ENCODE measurements at regions not wholly inside any gene's neighbourhood (a gene's known extent, or its start where the extent isn't known, plus 50 kb on each side); places are given as distances from the start of the nearest gene placed in this dataset.
"Not testable (repeated sequence)": the region's sequence is repeated elsewhere in the genome, so short reads cannot be mapped to it uniquely, and the experiment has no call there.

DNA sequence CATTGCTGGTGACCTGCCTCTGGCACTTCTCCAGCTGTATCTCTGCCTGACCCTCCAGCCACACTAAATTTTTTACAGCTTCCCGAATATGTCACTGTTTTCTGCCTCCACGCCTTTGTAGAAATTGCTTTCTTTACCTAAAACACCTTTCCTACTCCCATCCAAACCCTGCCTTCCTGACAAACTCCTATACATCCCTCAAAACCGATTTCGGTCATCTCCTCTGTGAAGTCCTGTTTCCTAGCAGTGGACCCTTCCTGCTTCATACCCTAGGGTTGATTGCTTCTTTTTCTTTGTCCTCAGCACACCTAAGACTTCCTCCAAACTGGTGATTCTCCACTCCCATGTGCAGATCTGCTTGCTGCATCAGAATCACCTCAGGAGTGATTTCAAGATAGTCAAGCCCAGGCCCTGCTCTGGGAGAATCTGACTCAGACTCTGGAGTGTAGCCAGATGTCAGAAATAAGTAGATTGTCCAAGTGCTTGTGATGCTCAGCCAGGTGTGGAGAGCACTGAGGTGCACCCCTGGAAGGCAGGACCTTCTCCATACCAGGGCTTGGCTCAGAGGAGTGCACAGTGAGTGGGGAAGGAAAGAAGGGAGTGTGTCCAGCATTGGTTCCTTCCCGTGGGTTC, 184.2 kb downstream of the COPRS start:
- no peak for DNase-seq

GRCh38 chr17:31674305-31674704, 184.7 kb downstream of the COPRS start:
- DNase-seq = no peak

- DNase-seq = no peak
Observed at GRCh38 chr17:31673076-31673475, 186.0 kb downstream of the COPRS start.

GRCh38 chr17:31672161-31672819, 186.8 kb downstream of the COPRS start:
- no peak for DNase-seq

- DNase-seq = no peak
Observed at GRCh38 chr17:31663576-31663975, 195.5 kb downstream of the COPRS start.

GRCh38 chr17:31660684-31661083, 198.4 kb downstream of the COPRS start:
- DNase-seq = no peak

DNA sequence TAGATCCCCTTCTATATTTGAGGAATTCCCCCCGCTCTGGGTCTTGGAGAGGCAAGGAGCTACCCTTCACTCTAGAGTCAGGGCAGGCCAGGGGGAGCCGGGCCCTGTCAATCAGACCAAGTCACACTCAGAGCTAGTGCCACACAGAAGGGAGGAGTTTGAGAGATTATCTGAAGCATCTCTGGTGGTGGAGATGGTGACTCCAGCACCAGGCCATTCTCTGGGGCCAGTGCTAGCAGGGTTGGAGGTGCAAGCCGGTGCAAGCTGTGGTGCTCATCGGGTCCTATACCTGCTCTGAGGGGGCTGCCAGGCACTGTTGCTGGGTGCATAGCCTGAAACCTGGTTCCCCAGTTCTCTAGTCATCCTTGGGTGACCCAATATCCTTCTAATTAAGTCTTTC, 201.2 kb downstream of the COPRS start:
- no peak for DNase-seq

DNA sequence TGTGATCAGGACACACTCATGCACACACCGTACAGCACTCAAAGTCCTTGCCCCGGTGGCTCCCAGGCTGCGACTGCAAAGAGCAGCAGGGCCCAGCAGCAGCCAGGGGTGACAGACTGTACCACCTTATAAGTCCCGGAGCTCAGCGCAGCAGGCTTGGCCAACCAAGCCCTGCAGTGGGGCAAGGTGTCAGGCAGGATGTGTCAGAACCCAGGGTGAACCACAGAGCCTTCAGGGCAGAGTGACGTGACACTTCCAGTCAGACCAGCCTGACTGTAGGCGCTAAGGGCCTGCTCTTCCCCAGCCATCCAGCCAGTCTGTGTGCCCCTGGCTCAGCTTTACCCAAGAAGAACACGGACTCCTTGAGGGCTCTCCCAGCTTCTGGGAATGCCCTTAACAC, 204.1 kb downstream of the COPRS start:
- peak; percentile 42 for DNase-seq

- no peak for DNase-seq
Observed at GRCh38 chr17:31653691-31654090, 205.4 kb downstream of the COPRS start.

- DNase-seq = no peak
Observed at GRCh38 chr17:31650756-31651520, 208.1 kb downstream of the COPRS start.

DNA sequence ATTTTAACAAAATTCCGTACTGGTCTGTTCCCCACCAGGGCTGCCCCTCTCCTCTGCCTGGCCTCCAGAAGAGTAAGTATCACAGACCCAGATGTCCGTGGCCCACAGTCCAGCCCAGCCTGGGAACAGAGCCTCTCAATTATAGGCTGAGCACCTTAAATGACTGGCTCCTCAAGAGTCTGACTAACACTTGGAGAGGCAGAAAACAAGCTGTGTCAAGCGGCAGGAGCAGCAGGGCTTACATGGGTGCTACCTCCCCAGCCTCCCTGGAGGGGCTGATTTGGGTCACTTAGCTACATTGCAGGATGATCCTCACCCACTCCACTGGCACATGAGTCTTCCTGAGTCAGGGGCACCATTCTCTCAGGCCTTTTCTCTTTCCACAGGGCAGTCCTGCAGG, 209.7 kb downstream of the COPRS start:
- no peak for DNase-seq

DNA sequence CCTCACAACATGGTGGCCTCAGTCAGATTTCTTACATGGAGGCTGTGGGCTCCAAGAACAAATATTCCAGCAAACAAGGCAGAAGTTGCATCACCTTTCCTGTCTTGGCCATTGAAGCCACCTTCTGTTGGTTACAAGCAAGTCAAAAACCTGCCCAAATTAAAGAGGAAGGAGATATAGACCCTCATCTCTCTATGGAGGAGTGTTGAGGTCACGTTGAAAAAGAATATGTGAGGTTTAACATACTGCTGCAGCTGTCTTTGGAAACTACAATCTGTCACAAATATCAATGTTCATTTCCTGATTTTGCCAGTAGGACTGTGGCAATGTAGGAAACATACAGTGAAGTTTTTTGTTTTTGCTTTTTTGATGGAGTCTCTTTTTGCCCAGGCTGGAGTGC, 211.4 kb downstream of the COPRS start:
- DNase-seq = no peak

- DNase-seq = no peak
Observed at GRCh38 chr17:31646642-31647041, 212.4 kb downstream of the COPRS start.

DNA sequence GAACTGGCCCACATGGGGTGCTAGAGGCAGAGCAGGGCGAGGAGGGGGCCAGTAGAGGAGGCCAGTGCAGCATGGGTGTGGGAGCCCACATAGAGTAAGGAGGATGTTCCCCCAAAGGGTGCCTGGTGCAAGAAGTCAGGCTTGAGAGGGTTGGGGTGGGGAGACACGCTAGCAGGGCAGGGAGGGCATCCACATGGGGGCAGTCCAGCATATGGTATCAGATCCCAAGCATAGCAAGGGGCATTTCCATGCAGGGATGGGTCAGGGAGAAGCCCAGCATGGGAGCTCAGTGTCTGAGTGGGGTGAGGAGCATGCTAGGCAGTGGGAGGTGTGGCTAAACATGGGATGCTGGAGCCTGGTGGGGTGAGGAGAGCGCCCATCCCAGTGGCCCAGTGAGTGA, 213.7 kb downstream of the COPRS start:
- DNase-seq = no peak

- no peak for DNase-seq
Observed at GRCh38 chr17:31631766-31632165, 227.3 kb downstream of the COPRS start.

DNA sequence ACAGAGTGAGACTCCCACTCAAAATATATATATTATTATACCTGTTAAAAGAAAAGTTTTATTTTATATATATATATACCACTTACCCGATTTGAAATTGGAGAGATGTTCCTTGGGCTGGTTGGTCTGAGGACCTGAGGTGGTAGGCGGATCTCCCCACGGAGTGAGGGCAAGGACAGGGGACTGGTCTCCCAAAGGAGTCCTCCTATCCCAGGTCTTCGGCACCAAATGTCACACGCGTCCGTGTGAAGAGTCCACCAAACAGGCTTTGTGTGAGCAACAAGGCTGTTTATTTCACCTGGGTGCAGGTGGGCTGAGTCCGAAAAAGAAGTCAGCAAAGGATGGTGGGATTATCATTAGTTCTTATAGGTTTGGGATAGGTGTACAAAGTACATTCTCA, 228.2 kb downstream of the COPRS start:
- not testable (repeated sequence) for DNase-seq

- no peak for DNase-seq
Observed at GRCh38 chr17:31629696-31630470, 229.2 kb downstream of the COPRS start.

GRCh38 chr17:31627960-31628359, 231.1 kb downstream of the COPRS start:
- no peak for DNase-seq

DNA sequence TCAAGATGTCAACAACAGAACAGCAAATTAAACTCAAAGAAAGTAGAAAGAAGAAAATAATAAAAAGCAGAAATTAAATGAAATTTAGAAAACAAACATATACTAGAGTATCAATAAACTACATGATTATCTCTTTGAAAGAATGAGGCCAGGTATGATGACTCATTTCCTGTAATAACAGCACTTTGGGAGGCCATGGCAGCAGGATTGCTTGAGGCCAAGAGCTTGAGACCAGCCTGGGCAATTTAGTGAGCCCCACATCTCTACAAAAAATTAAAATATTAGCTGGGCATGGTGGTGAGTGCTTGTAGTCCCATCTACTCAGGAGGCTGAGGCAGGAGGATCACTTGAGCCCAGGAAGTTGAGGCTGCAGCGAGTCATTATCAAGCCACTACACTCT, 232.5 kb downstream of the RAB11FIP4 start:
- no peak for DNase-seq

- no peak for DNase-seq
Observed at GRCh38 chr17:31622500-31622899, 231.0 kb downstream of the RAB11FIP4 start.

GRCh38 chr17:31621566-31621965, 230.1 kb downstream of the RAB11FIP4 start:
- DNase-seq = no peak

GRCh38 chr17:31611053-31611452, 219.6 kb downstream of the RAB11FIP4 start:
- DNase-seq = not testable (repeated sequence)
